ENCODE measurements at regions not wholly inside any gene's neighbourhood (a gene's known extent, or its start where the extent isn't known, plus 50 kb on each side); places are given as distances from the start of the nearest gene placed in this dataset.

DNA sequence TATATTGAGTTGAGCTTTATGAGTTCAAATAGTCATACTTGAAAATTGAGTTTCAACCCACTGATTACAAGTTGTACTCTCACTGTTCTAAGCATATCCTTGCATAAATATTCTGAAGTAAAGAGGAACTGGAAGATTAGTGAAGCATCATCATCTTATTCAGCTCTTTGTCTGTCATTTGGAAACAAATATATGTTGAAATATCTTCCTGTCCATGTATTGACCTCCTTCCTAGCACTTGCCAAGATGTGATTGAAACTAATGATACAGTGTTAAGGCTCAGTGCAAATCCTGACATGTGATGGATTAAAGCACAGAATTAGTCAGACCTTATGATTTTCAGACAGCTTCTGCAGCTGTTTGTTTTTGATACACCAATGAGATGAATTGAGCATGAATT, 434.3 kb downstream of the TBC1D32 start:
- no peaks in the 10 kb centered on the region for H4K20me1 ChIP-seq (ENCODE audit: insufficient read depth)
- H3K9me2 ChIP-seq (ENCODE audit: insufficient read depth), result no peaks in the 10 kb centered on the region
- no peak overlapping the region for H2AFZ ChIP-seq
- no peak overlapping the region for H3K4me2 ChIP-seq (ENCODE audit: unreplicated experiment)
- TF ChIP-seq EZH2 (IDR thresholded peaks at IDR 0.05; ENCODE audit: insufficient read depth, poor library complexity, severe bottlenecking) (no peak), EZH2phosphoT487 (IDR thresholded peaks at IDR 0.05; ENCODE audit: insufficient read depth, low read depth) (no peak)
- DNase-seq, result no peak
- no peaks in the 10 kb centered on the region for H3K79me2 ChIP-seq (ENCODE audit: insufficient read depth)
- H3K9ac ChIP-seq, result no peak overlapping the region
- H3F3A ChIP-seq (ENCODE audit: insufficient read depth), result no peaks in the 10 kb centered on the region
- no peaks in the 10 kb centered on the region for H3K4me1 ChIP-seq (ENCODE audit: insufficient read depth)
- no peaks in the 10 kb centered on the region for H3K36me3 ChIP-seq (ENCODE audit: low read depth)
- no peak overlapping the region for H3K4me3 ChIP-seq
- in situ Hi-C loops (cut with MboI), result no loop called here
- H3K27me3 ChIP-seq (replicated peaks; ENCODE audit: insufficient read depth), result no peaks in the 10 kb centered on the region
- no peak overlapping the region for H3K27ac ChIP-seq
- no peaks in the 10 kb centered on the region for H3K9me3 ChIP-seq (ENCODE audit: low read depth)

DNA sequence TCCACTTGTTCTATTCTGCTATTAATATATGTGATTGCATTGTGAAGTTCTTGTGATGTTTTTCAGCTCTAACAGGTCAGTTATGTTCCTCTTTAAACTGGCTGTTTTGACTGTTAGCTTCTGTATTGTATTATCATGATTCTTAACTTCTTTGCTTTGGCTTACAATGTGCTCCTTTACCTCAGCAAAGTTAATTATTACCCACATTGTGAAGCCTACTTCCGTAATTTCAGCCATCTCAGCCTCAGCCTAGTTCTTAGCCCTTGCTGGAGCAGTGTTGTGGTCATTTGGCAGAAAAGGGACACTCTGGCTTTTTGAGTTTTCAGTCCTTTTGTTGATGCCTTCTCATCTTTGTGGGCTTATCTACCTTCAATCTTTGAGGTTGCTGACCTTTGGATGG, 440.2 kb downstream of the TBC1D32 start:
- Histone ChIP-seq H4K20me1 (ENCODE audit: insufficient read depth) (no peaks in the 10 kb centered on the region), H3K4me1 (ENCODE audit: insufficient read depth) (no peaks in the 10 kb centered on the region), H3K9me2 (ENCODE audit: insufficient read depth) (no peaks in the 10 kb centered on the region), H3K36me3 (ENCODE audit: low read depth) (no peaks in the 10 kb centered on the region), H3F3A (ENCODE audit: insufficient read depth) (no peaks in the 10 kb centered on the region), H2AFZ (no peak overlapping the region), H3K79me2 (ENCODE audit: insufficient read depth) (no peaks in the 10 kb centered on the region), H3K27me3 (replicated peaks; ENCODE audit: insufficient read depth) (no peaks in the 10 kb centered on the region), H3K4me2 (ENCODE audit: unreplicated experiment) (no peak overlapping the region), H3K9me3 (ENCODE audit: low read depth) (no peaks in the 10 kb centered on the region), H3K9ac (no peak overlapping the region), H3K27ac (no peak overlapping the region), H3K4me3 (no peak overlapping the region)
- no peak for DNase-seq
- no peak for TF ChIP-seq EZH2 (IDR thresholded peaks at IDR 0.05; ENCODE audit: insufficient read depth, poor library complexity, severe bottlenecking)
- no peak for TF ChIP-seq EZH2phosphoT487 (IDR thresholded peaks at IDR 0.05; ENCODE audit: insufficient read depth, low read depth)
- 0% methylated on average over 1 of the region's 1 CpG for WGBS, 2 experiments (ENCODE audit: low coverage in 1 of 2, low lambda C conversion rate in 2 of 2, missing lambda C conversion rate in 2 of 2)
- in situ Hi-C loops (cut with MboI), result no loop called here

DNA sequence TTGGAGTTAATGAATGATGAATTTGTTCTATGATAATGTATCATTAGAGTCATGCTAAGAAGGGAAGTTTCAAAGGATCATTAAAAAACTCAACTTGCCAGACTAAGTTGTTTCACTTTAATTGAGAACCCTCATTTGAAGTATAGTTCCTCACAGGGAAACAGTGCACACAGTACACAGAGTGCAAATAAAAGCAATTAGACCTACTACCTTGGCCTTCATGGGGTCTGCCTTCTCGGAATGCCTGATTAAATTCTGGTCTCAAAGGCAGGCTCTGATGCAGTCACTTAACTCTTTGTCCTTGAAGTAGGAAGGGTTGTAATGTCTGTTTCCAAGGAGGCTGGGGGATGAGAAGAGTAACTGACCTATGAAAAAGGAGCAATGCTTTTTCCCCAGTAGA, 457.3 kb downstream of the TBC1D32 start:
- no peak for TF ChIP-seq EZH2 (IDR thresholded peaks at IDR 0.05; ENCODE audit: insufficient read depth, poor library complexity, severe bottlenecking)
- 40 to 42% methylated on average over 1 of the region's 1 CpG for WGBS, 2 experiments (ENCODE audit: low coverage in 1 of 2, low lambda C conversion rate in 2 of 2, missing lambda C conversion rate in 2 of 2)
- Histone ChIP-seq H3K9me2 (ENCODE audit: insufficient read depth) (no peaks in the 10 kb centered on the region), H3F3A (ENCODE audit: insufficient read depth) (no peaks in the 10 kb centered on the region), H3K36me3 (ENCODE audit: low read depth) (no peaks in the 10 kb centered on the region), H3K27ac (no peak overlapping the region), H3K4me2 (ENCODE audit: unreplicated experiment) (no peak overlapping the region), H3K27me3 (replicated peaks; ENCODE audit: insufficient read depth) (no peaks in the 10 kb centered on the region), H3K9ac (no peak overlapping the region), H3K4me1 (ENCODE audit: insufficient read depth) (no peaks in the 10 kb centered on the region), H3K79me2 (ENCODE audit: insufficient read depth) (no peaks in the 10 kb centered on the region), H2AFZ (no peak overlapping the region), H3K9me3 (ENCODE audit: low read depth) (no peaks in the 10 kb centered on the region), H3K4me3 (no peak overlapping the region), H4K20me1 (ENCODE audit: insufficient read depth) (no peaks in the 10 kb centered on the region)
- in situ Hi-C loops (cut with MboI), result no loop called here
- no peak for DNase-seq

DNA sequence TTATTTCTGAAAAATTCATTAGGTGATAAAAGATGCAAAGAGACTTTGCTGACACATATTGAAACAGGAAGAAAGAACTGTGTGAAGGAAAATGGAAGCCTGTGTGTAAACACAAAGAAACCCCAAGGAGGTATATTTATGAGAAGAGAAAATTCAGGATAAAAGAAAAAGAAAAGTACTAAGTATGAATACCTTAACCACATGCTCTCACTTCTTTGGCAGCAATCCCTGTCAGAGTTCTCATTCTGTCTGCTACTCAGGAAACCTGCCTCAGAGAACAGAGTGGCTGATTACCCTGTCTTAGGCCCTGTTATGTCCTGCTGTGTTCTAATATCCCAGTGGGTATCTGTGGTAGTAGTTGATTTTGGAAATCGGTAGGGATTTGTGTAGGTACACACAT, 457.9 kb downstream of the TBC1D32 start:
- 11 to 25% methylated on average over 1 of the region's 1 CpG for WGBS, 2 experiments (ENCODE audit: low coverage in 1 of 2, low lambda C conversion rate in 2 of 2, missing lambda C conversion rate in 2 of 2)
- no peaks in the 10 kb centered on the region for H3F3A ChIP-seq (ENCODE audit: insufficient read depth)
- no peaks in the 10 kb centered on the region for H4K20me1 ChIP-seq (ENCODE audit: insufficient read depth)
- H3K4me1 ChIP-seq (ENCODE audit: insufficient read depth), result no peaks in the 10 kb centered on the region
- H3K9me2 ChIP-seq (ENCODE audit: insufficient read depth), result no peaks in the 10 kb centered on the region
- no peak overlapping the region for H3K4me3 ChIP-seq
- H3K79me2 ChIP-seq (ENCODE audit: insufficient read depth), result no peaks in the 10 kb centered on the region
- no peak overlapping the region for H3K27ac ChIP-seq
- H3K4me2 ChIP-seq (ENCODE audit: unreplicated experiment), result no peak overlapping the region
- TF ChIP-seq EZH2phosphoT487 (IDR thresholded peaks at IDR 0.05; ENCODE audit: insufficient read depth, low read depth) (no peak), EZH2 (IDR thresholded peaks at IDR 0.05; ENCODE audit: insufficient read depth, poor library complexity, severe bottlenecking) (no peak)
- in situ Hi-C loops (cut with MboI), result no loop called here
- no peak overlapping the region for H3K9ac ChIP-seq
- no peak overlapping the region for H2AFZ ChIP-seq
- no peaks in the 10 kb centered on the region for H3K27me3 ChIP-seq (replicated peaks; ENCODE audit: insufficient read depth)
- no peaks in the 10 kb centered on the region for H3K9me3 ChIP-seq (ENCODE audit: low read depth)
- DNase-seq, result no peak
- H3K36me3 ChIP-seq (ENCODE audit: low read depth), result no peaks in the 10 kb centered on the region

DNA sequence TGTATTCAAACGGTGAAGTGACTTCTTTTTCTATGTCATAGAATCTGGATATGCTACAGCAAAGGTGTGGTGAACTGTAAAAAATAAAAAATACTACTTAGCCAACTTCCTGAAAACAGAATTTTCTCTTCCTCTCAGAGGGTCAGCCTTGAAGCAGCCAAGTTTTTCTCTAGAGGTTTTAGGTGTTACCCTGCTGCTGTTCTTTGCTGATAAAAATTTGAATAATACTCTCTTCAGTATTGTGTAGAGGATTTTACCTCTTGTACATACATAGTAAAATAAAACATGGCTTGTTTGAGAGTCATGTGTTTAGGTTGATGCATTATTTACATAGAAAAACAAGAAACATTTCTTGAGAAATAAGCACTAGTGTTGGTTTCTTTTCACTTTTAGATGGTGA, 458.4 kb downstream of the TBC1D32 start:
- Histone ChIP-seq H3K36me3 (ENCODE audit: low read depth) (no peaks in the 10 kb centered on the region), H3K9me3 (ENCODE audit: low read depth) (no peaks in the 10 kb centered on the region), H2AFZ (no peak overlapping the region), H3K4me3 (no peak overlapping the region), H3K4me1 (ENCODE audit: insufficient read depth) (no peaks in the 10 kb centered on the region), H4K20me1 (ENCODE audit: insufficient read depth) (no peaks in the 10 kb centered on the region), H3F3A (ENCODE audit: insufficient read depth) (no peaks in the 10 kb centered on the region), H3K79me2 (ENCODE audit: insufficient read depth) (no peaks in the 10 kb centered on the region), H3K9me2 (ENCODE audit: insufficient read depth) (no peaks in the 10 kb centered on the region), H3K27ac (no peak overlapping the region), H3K9ac (no peak overlapping the region), H3K4me2 (ENCODE audit: unreplicated experiment) (no peak overlapping the region), H3K27me3 (replicated peaks; ENCODE audit: insufficient read depth) (no peaks in the 10 kb centered on the region)
- in situ Hi-C loops (cut with MboI), result no loop called here
- no peak for DNase-seq
- WGBS, 2 experiments (ENCODE audit: low coverage in 1 of 2, low lambda C conversion rate in 2 of 2, missing lambda C conversion rate in 2 of 2), result 0% methylated on average over 1 of the region's 1 CpG
- TF ChIP-seq EZH2phosphoT487 (IDR thresholded peaks at IDR 0.05; ENCODE audit: insufficient read depth, low read depth) (no peak), EZH2 (IDR thresholded peaks at IDR 0.05; ENCODE audit: insufficient read depth, poor library complexity, severe bottlenecking) (no peak)
